Neutrophil (primary cell): ENCODE measurements at regions not wholly inside any gene's neighbourhood (a gene's known extent, or its start where the extent isn't known, plus 50 kb on each side); places are given as distances from the start of the nearest gene placed in this dataset.

Experiments
- H3K27ac ChIP-seq: fragments of 200-600 bp; sonication (generic); 2 replicates; pipeline ENCODE4 v1.5.1; 2016; ENCODE audit warnings: mild to moderate bottlenecking, moderate library complexity
- H3K27me3 ChIP-seq: fragments of 200-600 bp; sonication (generic); 2 replicates; pipeline ENCODE4 v1.6.0; 2016; ENCODE audit warnings: mild to moderate bottlenecking
- H3K36me3 ChIP-seq: fragments of 200-600 bp; sonication (generic); 2 replicates; pipeline ENCODE4 v1.5.1; 2017
- H3K4me1 ChIP-seq, 2 experiments: fragments of 200-600 bp in 1 of 2; sonication (generic) in 1 of 2; 1 replicate in 1 of 2; 2 replicates in 1 of 2; pipeline versions ENCODE4 v1.5.1 to v1.6.1; 2013 to 2016; ENCODE audit warnings: low read depth in 1 of 2, low read length in 1 of 2, mild to moderate bottlenecking in 1 of 2, moderate library complexity in 1 of 2; ENCODE audit not compliant: control insufficient read depth in 1 of 2, insufficient read depth in 1 of 2
- H3K4me3 ChIP-seq, 2 experiments: fragments of 200-600 bp in 1 of 2; sonication (generic) in 1 of 2; 1 replicate in 1 of 2; 2 replicates in 1 of 2; pipeline ENCODE4 v1.5.1; 2013 to 2016; ENCODE audit warnings: low read depth in 1 of 2, low read length in 1 of 2, mild to moderate bottlenecking in 1 of 2, moderate library complexity in 1 of 2
- H3K9me3 ChIP-seq: fragments of 200-600 bp; sonication (generic); 2 replicates; pipeline ENCODE4 v1.5.1; 2016
- TF ChIP-seq, protein P1 (sequence below): fragments of 200-600 bp; sonication (generic); IDR thresholded peaks from 2 replicates; pipeline ENCODE4 v1.5.1; 2016; ENCODE audit warnings: antibody characterized with exemption

GRCh38 chr5:73369278-73369677, 79.3 kb downstream of the FOXD1 start:
- H3K27ac ChIP-seq = no peak overlapping the region
- no peak overlapping the region for H3K4me3 ChIP-seq
- H3K27me3 ChIP-seq = peaks cover 75% of the 10 kb centered on the region
- H3K4me1 ChIP-seq = no peaks in the 10 kb centered on the region
- TF ChIP-seq, protein P1, sequence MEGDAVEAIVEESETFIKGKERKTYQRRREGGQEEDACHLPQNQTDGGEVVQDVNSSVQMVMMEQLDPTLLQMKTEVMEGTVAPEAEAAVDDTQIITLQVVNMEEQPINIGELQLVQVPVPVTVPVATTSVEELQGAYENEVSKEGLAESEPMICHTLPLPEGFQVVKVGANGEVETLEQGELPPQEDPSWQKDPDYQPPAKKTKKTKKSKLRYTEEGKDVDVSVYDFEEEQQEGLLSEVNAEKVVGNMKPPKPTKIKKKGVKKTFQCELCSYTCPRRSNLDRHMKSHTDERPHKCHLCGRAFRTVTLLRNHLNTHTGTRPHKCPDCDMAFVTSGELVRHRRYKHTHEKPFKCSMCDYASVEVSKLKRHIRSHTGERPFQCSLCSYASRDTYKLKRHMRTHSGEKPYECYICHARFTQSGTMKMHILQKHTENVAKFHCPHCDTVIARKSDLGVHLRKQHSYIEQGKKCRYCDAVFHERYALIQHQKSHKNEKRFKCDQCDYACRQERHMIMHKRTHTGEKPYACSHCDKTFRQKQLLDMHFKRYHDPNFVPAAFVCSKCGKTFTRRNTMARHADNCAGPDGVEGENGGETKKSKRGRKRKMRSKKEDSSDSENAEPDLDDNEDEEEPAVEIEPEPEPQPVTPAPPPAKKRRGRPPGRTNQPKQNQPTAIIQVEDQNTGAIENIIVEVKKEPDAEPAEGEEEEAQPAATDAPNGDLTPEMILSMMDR = no peak
- no peaks in the 10 kb centered on the region for H3K9me3 ChIP-seq
- no peaks in the 10 kb centered on the region for H3K36me3 ChIP-seq

DNA sequence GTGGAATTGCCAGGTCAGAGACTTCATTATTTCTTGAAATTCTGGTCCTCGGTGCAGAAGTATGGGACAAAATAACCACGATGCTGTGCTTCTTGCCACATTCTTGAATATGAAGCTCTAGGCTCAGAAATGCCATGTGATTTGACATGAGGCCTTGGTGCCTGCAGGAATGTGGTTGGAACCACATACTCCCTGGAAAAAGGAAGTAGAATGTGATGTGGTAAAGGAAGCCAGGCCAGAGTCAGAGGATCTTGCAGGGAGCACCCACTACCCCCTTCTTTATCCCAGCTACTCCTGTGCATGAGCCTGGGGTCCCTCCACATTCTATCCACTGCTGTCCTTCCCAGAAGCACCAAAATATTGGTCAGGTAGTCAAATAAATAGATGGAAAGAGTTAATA, 80.9 kb downstream of the FOXD1 start:
- Histone ChIP-seq H3K27me3 (peaks cover 67% of the 10 kb centered on the region), H3K4me1 (peaks cover 0 to 2% of the 10 kb centered on the region in 2 experiments), H3K4me3 (no peak overlapping the region), H3K36me3 (no peaks in the 10 kb centered on the region), H3K9me3 (no peaks in the 10 kb centered on the region), H3K27ac (no peak overlapping the region)
- TF ChIP-seq, protein P1 = no peak

DNA sequence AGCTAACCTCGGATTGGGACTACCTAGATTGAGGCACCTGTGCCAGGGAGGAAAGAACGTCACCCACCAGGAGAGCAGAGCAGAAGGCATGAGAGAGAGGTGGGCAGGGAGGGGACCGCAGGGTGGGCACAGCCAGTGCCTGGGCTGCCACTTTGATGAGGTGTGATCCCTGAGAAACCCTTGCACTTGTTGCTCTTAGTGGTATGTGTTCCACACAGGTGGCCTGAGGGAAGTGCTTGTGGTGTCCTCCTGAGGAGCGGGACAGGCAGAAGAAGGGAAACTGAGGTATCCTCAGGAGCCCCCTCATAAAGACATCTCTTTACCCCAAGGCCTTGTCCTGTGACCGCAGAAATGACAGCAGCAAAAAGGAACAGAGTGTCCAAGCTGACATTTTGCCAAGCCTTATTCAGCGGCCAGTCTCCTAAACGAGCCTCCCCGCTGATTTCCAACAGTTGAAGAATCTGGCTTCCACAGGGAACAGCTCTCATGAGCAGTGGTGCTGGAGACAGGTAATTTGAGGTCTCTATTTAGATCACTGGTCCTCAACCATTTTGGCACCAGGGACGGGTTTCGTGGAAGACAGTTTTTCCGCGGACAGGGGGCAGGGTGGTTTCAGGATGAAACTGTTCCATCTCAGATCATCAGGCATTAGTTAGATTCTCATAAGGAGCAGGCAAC, 82.4 kb downstream of the FOXD1 start:
- H3K27me3 ChIP-seq = peaks cover 60% of the 10 kb centered on the region
- H3K27ac ChIP-seq = no peak overlapping the region

DNA sequence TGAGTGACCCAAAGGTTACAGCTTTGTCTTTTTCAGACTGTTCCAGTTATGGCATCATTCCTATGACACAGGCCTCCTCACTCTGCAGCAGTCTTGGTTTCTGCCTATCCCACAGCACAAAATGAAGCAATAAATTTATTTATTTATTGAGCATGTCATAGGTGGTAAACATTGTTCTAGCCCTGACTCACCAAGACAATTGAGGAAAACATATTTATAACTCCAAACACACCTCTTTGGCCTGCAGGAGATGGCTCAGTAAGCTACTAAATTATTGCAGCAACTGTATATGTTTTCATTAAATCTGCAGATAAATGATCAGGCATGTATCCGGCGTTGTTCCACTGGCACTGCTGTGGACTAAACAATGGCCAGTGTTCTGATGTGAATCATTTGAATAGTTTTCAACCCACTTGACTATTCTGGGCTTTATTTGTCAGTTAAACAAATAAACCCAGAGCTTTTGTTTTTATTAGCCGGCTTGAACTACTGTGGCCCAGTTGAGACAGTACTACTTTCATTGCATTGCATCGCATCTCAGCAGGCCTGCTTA, 83.2 kb downstream of the FOXD1 start:
- H3K4me3 ChIP-seq = no peak overlapping the region
- no peaks in the 10 kb centered on the region for H3K36me3 ChIP-seq
- peaks cover 0 to 2% of the 10 kb centered on the region in 2 experiments for H3K4me1 ChIP-seq
- H3K27ac ChIP-seq = no peak overlapping the region
- peaks cover 52% of the 10 kb centered on the region for H3K27me3 ChIP-seq
- TF ChIP-seq, protein P1 = no peak
- no peaks in the 10 kb centered on the region for H3K9me3 ChIP-seq

More for the DNA sequence above, 82.4 kb downstream of the FOXD1 start:
- Histone ChIP-seq H3K4me1 (peaks cover 0 to 2% of the 10 kb centered on the region in 2 experiments), H3K4me3 (no peak overlapping the region), H3K9me3 (no peaks in the 10 kb centered on the region), H3K36me3 (no peaks in the 10 kb centered on the region)
- TF ChIP-seq, protein P1 = no peak

DNA sequence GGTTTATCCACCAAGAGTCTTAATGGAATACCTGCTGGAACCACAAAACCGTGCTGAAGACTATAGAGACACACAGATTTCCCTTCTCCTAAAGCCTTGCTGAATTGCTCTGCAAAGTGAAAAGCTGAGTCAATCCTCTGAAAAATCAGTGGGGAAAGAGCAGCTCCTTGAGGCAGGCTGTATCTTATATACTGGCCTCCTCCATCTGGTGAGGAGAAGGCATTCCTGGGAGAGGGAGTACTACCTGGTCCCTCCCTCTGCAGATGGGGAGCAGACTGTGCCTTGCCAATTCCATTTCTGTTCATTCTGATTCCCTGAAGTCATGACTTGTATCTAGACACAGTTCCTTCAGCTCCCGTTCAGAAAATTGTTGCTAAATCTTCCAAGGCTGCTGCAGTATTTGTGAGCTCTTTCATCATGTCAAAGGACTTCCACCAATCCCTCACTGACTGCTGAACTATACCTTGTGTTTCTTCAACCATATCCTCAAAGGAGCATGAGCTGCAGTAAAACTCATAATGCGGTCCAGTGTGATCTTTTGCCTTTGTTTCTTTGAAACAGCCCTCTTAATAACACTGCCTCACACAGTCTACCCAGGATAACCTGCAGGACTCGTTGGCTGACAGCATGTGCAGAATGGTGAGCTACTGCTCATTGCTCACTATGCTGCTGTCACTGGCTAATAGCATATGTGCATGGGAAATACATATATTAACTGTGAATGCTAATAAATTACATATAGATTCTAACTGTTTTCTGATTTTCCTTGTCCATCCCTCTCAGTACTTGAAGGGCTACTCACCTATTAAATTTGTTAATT, 84.5 kb downstream of the FOXD1 start:
- Histone ChIP-seq H3K4me3 (no peak overlapping the region), H3K36me3 (no peaks in the 10 kb centered on the region), H3K27ac (no peak overlapping the region), H3K27me3 (peaks cover 46% of the 10 kb centered on the region), H3K4me1 (peaks cover 0 to 2% of the 10 kb centered on the region in 2 experiments), H3K9me3 (no peaks in the 10 kb centered on the region)
- TF ChIP-seq, protein P1 = no peak
